H1 (cell line): ENCODE measurements at regions not wholly inside any gene's neighbourhood (a gene's known extent, or its start where the extent isn't known, plus 50 kb on each side); places are given as distances from the start of the nearest gene placed in this dataset.

Experiments
- SIRT6 ChIP-seq: IDR thresholded peaks from one replicate; pipeline ENCODE4 v1.7.1; 2012; ENCODE audit warnings: low read length, inconsistent platforms
- TAF1 ChIP-seq: IDR thresholded peaks from 2 replicates; pipeline ENCODE4 v1.6.1; 2011; ENCODE audit warnings: mild to moderate bottlenecking, low read depth, low read length
- TCF12 ChIP-seq: IDR thresholded peaks from 2 replicates; pipeline ENCODE4 v1.6.1; 2011; ENCODE audit warnings: low read depth, mild to moderate bottlenecking, low read length
- TF ChIP-seq, protein P1 (sequence below): IDR thresholded peaks from 2 replicates; pipeline ENCODE4 v1.6.1; 2011; ENCODE audit warnings: low read depth, mild to moderate bottlenecking, low read length; ENCODE audit not compliant: insufficient read depth

DNA sequence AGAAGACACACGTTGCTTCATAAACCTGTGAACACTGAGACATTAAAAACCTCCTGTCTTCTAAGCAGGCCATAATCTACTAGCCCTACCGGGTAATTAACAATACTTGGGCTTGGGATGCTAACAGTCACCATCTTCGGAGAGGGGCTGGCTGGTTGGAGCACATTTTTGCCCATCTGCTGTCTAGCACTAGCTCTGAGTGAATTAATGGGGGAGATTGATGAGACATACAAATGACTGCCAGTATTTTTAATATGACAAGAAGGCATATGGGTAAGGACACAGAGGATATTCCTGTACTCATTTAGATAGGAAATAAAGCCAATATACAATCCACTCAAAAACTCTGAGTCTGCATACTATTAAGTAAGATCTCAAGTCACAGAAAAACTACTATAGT is 651.6 kb upstream of the SOX11 start (continued):
- TF ChIP-seq TAF1 (no peak), SIRT6 (no peak), TCF12 (no peak)
- TF ChIP-seq, protein P1, sequence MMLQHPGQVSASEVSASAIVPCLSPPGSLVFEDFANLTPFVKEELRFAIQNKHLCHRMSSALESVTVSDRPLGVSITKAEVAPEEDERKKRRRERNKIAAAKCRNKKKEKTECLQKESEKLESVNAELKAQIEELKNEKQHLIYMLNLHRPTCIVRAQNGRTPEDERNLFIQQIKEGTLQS = no peak
